ENCODE measurements at regions not wholly inside any gene's neighbourhood (a gene's known extent, or its start where the extent isn't known, plus 50 kb on each side); places are given as distances from the start of the nearest gene placed in this dataset.

DNA sequence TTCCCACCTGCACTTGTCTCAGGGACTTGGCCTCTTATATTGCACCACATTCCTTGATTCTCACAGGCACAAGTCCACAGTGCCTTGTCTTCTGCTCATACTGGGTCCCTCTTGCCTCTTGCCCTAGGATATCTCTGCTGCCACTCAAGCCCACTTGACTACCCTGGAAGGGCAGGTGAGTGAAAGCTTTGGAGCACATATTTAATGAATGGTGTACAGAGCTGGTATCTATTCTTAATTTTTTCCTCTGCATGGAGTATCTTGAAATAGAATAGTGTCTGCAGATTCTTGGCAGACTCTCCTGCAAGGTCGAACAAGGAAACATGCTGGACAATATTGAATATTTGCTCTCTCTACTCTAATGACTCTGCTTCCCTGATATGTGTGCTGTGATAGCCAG is 1248.0 kb downstream of the MAT2B start:
- TF ChIP-seq CTCF (IDR thresholded peaks at IDR 0.05; ENCODE audit: poor library complexity, severe bottlenecking) = no peak
- TF ChIP-seq, protein P1, sequence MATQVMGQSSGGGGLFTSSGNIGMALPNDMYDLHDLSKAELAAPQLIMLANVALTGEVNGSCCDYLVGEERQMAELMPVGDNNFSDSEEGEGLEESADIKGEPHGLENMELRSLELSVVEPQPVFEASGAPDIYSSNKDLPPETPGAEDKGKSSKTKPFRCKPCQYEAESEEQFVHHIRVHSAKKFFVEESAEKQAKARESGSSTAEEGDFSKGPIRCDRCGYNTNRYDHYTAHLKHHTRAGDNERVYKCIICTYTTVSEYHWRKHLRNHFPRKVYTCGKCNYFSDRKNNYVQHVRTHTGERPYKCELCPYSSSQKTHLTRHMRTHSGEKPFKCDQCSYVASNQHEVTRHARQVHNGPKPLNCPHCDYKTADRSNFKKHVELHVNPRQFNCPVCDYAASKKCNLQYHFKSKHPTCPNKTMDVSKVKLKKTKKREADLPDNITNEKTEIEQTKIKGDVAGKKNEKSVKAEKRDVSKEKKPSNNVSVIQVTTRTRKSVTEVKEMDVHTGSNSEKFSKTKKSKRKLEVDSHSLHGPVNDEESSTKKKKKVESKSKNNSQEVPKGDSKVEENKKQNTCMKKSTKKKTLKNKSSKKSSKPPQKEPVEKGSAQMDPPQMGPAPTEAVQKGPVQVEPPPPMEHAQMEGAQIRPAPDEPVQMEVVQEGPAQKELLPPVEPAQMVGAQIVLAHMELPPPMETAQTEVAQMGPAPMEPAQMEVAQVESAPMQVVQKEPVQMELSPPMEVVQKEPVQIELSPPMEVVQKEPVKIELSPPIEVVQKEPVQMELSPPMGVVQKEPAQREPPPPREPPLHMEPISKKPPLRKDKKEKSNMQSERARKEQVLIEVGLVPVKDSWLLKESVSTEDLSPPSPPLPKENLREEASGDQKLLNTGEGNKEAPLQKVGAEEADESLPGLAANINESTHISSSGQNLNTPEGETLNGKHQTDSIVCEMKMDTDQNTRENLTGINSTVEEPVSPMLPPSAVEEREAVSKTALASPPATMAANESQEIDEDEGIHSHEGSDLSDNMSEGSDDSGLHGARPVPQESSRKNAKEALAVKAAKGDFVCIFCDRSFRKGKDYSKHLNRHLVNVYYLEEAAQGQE (IDR thresholded peaks at IDR 0.05; ENCODE audit: borderline replicate concordance) = no peak
- TF ChIP-seq TAF1 (IDR thresholded peaks at IDR 0.05; ENCODE audit: low read depth) = no peak
- no peak for TF ChIP-seq EZH2 (IDR thresholded peaks at IDR 0.05; ENCODE audit: borderline replicate concordance, insufficient read depth, low read length, poor library complexity, severe bottlenecking)
- no peak for TF ChIP-seq EP300 (conservative IDR thresholded peaks at IDR 0.05; ENCODE audit: poor library complexity, severe bottlenecking)
- TF ChIP-seq RAD21 (conservative IDR thresholded peaks at IDR 0.05) = no peak
- TF ChIP-seq POLR2AphosphoS5 (IDR thresholded peaks at IDR 0.05) = no peak
- TF ChIP-seq MXI1 (conservative IDR thresholded peaks at IDR 0.05; ENCODE audit: poor library complexity, severe bottlenecking) = no peak
- TF ChIP-seq SMC3 (conservative IDR thresholded peaks at IDR 0.05; ENCODE audit: poor library complexity) = no peak
